Nephron progenitor cell (in vitro differentiated cells): ENCODE measurements at regions not wholly inside any gene's neighbourhood (a gene's known extent, or its start where the extent isn't known, plus 50 kb on each side); places are given as distances from the start of the nearest gene placed in this dataset.

Experiments
- DNase-seq: peaks from one replicate; pipeline ENCODE4 v3.0.0; 2021
- H3K27ac Mint-ChIP-seq: 2 replicates; pipeline ENCODE4 v1.8.0; 2021; ENCODE audit warnings: mild to moderate bottlenecking, moderate library complexity, mixed read lengths
- H3K27me3 Mint-ChIP-seq: 2 replicates; pipeline ENCODE4 v1.8.0; 2021; ENCODE audit warnings: mild to moderate bottlenecking, low read depth, mixed read lengths; ENCODE audit not compliant: poor library complexity
- H3K36me3 Mint-ChIP-seq: 2 replicates; pipeline ENCODE4 v1.8.0; 2021; ENCODE audit warnings: low read depth, mixed read lengths
- H3K4me1 Mint-ChIP-seq: 2 replicates; pipeline ENCODE4 v1.8.0; 2021; ENCODE audit warnings: mixed read lengths
- H3K4me3 Mint-ChIP-seq: 2 replicates; pipeline ENCODE4 v1.8.0; 2021; ENCODE audit warnings: mild to moderate bottlenecking, moderate library complexity, mixed read lengths
- H3K9me3 Mint-ChIP-seq: 2 replicates; pipeline ENCODE4 v1.8.0; 2021; ENCODE audit warnings: mild to moderate bottlenecking, moderate library complexity, mixed read lengths
- TF ChIP-seq, protein P1 (sequence below): fragments of 200-600 bp; sonication (generic); IDR thresholded peaks from 2 replicates; pipeline ENCODE4 v1.5.0; 2021; ENCODE audit warnings: antibody characterized with exemption

DNA sequence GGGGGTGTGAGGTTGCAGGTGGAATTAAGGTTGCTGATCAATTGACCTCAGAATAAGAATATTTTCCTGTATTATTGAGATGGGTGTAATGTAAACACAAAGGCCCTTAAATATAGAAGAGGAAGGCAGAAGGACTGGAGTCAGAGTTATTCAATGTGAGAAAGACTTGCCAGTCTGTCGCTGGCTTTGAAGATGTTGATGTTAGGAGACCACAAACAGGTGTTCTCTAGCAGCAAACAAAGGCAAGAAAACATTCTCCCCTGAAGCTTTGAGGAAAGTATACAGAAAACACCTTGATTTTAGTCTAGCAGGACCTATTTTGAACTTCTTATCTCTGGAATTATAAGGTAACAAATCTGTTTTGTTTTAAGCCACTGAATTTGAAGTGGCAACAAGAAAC, 138.9 kb upstream of the PTPRK start:
- no peaks in the 10 kb centered on the region for H3K36me3 Mint-ChIP-seq
- H3K9me3 Mint-ChIP-seq: no peaks in the 10 kb centered on the region
- no peak overlapping the region for H3K4me3 Mint-ChIP-seq
- H3K4me1 Mint-ChIP-seq: no peaks in the 10 kb centered on the region
- no peak for DNase-seq
- no peak overlapping the region for H3K27ac Mint-ChIP-seq
- H3K27me3 Mint-ChIP-seq: no peaks in the 10 kb centered on the region
- TF ChIP-seq, protein P1, sequence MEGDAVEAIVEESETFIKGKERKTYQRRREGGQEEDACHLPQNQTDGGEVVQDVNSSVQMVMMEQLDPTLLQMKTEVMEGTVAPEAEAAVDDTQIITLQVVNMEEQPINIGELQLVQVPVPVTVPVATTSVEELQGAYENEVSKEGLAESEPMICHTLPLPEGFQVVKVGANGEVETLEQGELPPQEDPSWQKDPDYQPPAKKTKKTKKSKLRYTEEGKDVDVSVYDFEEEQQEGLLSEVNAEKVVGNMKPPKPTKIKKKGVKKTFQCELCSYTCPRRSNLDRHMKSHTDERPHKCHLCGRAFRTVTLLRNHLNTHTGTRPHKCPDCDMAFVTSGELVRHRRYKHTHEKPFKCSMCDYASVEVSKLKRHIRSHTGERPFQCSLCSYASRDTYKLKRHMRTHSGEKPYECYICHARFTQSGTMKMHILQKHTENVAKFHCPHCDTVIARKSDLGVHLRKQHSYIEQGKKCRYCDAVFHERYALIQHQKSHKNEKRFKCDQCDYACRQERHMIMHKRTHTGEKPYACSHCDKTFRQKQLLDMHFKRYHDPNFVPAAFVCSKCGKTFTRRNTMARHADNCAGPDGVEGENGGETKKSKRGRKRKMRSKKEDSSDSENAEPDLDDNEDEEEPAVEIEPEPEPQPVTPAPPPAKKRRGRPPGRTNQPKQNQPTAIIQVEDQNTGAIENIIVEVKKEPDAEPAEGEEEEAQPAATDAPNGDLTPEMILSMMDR: no peak

DNA sequence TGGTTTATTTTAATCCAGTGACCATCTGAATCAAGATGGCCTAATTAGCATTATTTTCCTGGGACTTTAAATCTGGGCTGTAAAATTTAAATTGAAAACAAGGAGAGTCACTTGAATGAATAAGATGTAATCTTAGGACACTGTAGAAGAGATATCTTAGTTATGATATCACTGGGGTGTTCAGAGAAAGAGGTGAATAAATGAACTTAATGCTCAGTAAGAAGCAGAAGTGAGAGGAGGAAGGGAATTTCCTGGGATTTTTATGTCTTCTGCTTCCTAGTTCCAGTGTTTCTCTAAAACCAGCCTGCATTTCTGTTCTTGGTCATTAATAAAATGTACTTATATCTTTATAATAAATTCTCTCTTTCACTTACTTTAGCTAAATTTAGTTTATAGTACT, 136.8 kb upstream of the PTPRK start:
- no peaks in the 10 kb centered on the region for H3K36me3 Mint-ChIP-seq
- H3K4me3 Mint-ChIP-seq: no peak overlapping the region
- TF ChIP-seq, protein P1: no peak
- no peak for DNase-seq
- no peaks in the 10 kb centered on the region for H3K4me1 Mint-ChIP-seq
- H3K9me3 Mint-ChIP-seq: no peaks in the 10 kb centered on the region
- no peaks in the 10 kb centered on the region for H3K27me3 Mint-ChIP-seq
- H3K27ac Mint-ChIP-seq: no peak overlapping the region

DNA sequence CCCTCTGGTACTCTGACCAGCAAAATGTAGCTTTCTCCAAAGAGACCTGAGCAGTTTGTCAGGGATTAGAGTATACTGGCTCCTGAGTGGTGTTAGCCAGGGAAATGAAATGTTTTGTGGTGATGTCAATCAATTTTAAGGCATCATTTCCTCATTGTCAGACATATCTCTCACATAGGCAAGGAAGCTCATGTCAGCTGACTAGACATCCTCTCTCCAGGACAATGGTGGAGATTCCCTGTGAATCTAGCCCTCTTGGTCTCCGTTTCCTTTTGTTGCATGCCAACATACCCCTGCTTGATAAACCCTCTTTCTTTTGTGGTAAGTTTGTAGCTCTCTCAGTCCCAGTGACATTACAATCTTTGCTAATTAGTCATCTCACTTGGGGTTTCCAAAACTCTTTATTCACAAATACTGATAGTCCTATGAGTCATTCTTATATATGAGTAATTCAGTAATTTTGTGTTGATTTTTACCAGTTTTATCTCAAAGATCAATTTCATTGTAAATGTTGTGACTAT, 135.6 kb upstream of the PTPRK start:
- Mint-ChIP-seq H3K27ac (no peak overlapping the region), H3K4me3 (no peak overlapping the region), H3K27me3 (no peaks in the 10 kb centered on the region), H3K4me1 (no peaks in the 10 kb centered on the region), H3K9me3 (no peaks in the 10 kb centered on the region), H3K36me3 (no peaks in the 10 kb centered on the region)
- TF ChIP-seq, protein P1: no peak
- no peak for DNase-seq

DNA sequence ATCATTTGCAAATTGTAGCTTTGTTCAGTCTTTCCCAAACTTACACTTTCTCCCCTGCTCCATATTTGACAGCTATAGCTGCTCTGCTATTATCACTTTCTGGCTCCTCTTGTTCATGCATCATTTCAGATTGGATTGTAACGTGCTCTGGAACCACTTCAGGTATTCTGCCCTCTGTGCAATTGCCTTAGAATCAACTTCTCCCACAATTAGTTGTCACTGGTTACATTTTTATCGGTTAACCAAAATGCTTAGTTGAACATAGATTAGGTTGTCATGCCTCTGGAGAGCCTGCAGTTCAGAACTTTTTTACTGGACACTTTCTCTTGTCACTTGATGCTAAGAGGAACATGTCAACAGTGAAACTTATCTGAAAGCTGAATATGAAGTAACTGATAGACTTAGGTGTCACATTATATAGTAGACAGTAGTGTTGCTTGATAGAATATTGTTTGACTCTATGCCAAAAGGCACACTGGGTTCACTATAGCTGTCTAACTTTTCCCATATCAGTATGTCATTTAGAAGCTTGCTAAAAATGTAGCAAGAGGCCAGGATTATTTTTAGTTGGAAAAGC, 127.7 kb upstream of the PTPRK start:
- H3K9me3 Mint-ChIP-seq: no peaks in the 10 kb centered on the region
- DNase-seq: no peak
- H3K27ac Mint-ChIP-seq: no peak overlapping the region
- no peaks in the 10 kb centered on the region for H3K27me3 Mint-ChIP-seq
- no peaks in the 10 kb centered on the region for H3K4me1 Mint-ChIP-seq
- no peak overlapping the region for H3K4me3 Mint-ChIP-seq
- TF ChIP-seq, protein P1: no peak
- H3K36me3 Mint-ChIP-seq: no peaks in the 10 kb centered on the region

DNA sequence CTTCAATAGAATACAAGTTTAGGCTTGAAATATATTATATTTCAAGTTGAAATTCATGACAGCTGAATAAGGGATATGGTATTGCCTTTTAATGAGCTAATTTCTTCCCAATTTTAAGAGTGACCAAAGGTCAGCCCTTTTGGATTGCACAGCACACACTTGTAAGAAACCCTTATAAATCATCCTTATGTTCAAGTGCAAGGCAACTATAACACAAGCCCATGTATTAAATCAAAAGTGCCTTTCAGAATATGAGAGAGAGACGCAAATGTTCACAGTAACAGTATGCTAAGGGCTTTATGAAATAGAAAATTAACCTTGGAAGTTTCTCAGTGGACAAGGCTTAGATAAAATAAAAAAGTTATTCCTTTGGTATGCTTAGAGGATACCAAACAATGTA, 121.7 kb upstream of the PTPRK start:
- H3K9me3 Mint-ChIP-seq: no peaks in the 10 kb centered on the region
- TF ChIP-seq, protein P1: no peak
- no peak for DNase-seq
- no peaks in the 10 kb centered on the region for H3K4me1 Mint-ChIP-seq
- H3K27ac Mint-ChIP-seq: no peak overlapping the region
- no peaks in the 10 kb centered on the region for H3K36me3 Mint-ChIP-seq
- peaks cover 6% of the 10 kb centered on the region for H3K27me3 Mint-ChIP-seq
- H3K4me3 Mint-ChIP-seq: no peak overlapping the region

DNA sequence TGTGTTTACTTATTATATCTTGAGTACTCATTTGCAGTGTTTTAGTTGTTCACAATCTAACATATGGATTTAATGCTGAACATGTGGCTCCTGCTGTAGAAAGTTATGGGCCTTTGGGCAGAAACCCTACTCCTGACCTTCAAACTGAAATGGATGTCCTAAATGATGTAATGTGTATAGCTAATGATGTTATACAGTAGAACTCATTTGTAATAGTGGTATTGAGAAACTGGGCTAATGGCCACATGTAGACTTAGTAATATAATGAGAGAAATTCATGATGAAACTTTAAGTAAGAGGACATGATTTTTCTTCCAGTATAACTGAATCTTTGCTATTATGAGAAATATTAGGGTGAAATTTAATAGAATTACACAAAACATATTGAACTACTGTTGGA, 121.3 kb upstream of the PTPRK start:
- DNase-seq: no peak
- no peaks in the 10 kb centered on the region for H3K4me1 Mint-ChIP-seq
- no peak overlapping the region for H3K4me3 Mint-ChIP-seq
- H3K9me3 Mint-ChIP-seq: no peaks in the 10 kb centered on the region
- TF ChIP-seq, protein P1: no peak
- peaks cover 6% of the 10 kb centered on the region for H3K27me3 Mint-ChIP-seq
- H3K36me3 Mint-ChIP-seq: no peaks in the 10 kb centered on the region
- H3K27ac Mint-ChIP-seq: no peak overlapping the region
